HG03175 (cell line): ENCODE measurements at regions not wholly inside any gene's neighbourhood (a gene's known extent, or its start where the extent isn't known, plus 50 kb on each side); places are given as distances from the start of the nearest gene placed in this dataset.
A peak's percentile ranks its signal among the peaks of the same experiment; 100 is the strongest.

Experiments
- ATAC-seq: cut with Tn5 transposase; IDR thresholded peaks from one replicate; pipeline ENCODE4 v1.9.1; 2021; ENCODE audit warnings: mild to moderate bottlenecking, moderate library complexity; ENCODE audit not compliant: unreplicated experiment

DNA sequence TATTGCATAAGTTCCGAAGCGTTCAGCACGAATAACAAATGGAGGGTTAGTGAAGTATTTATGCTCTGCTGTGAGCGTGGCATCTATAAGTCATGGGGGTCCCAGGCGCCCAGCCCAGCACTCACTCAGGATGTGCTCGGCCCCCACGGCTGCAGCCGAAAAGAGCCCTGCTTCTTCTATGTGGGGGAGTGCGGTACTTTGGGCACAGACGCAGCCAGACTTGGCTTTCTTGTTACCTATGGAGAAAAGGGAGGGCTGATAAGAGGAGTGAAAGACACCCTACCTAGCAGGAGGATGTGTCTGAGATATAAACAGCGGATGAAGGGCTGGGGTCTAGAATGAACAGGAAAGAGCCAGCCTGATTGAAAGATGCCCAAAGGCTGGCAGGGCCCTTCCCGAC lies 51.4 kb downstream of the MRPL36 start:
- ATAC-seq: no peak

DNA sequence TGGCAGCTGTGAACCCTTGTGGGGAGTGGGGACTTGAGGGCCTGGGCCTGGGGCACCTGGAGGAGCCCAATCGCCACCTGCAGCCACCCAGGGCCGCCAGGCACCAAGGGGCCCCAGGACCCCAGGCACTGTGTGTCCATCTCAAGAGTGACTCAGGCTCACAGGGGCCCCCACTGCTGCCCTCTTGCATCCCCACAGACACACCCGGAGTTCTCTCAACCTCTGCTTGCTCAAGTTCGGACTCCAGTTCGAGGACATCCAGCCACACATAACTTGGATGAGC lies 51.9 kb downstream of the MRPL36 start:
- ATAC-seq: no peak

DNA sequence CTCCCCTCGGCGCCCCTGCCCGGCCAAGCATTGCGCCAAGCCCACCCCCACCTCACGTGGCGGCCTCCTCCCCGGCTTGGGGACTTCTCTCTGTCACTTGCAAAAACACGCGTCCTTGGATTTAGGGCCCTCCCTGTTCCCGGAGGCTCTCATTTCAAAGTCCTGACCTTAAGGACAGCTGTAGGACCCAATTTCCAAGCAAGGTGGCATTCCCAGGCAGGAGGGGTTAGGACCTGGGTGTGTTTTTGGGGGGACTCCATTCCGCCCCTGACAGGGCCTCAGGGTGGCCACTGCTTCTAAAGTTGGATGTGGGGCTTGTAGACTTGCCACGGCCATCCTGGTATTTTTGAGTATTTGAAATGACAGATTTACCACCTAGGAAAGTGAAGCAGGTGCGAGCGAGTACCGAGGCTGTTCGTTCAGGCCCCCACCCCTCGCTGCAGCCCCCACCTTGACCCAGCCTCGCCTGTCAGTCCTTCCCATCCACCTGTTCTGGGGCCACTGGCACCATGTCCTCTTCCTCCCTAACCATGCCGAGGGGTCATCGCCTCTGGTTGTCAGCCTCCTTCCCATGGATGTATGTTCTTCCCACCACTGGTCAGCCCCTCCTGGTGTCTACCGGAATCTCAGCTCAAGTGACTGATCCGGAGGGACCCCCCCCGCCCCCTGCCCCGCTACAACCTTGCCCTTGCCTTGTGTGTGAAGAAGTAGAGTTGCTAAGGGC lies 52.4 kb downstream of the MRPL36 start:
- ATAC-seq: no peak

DNA sequence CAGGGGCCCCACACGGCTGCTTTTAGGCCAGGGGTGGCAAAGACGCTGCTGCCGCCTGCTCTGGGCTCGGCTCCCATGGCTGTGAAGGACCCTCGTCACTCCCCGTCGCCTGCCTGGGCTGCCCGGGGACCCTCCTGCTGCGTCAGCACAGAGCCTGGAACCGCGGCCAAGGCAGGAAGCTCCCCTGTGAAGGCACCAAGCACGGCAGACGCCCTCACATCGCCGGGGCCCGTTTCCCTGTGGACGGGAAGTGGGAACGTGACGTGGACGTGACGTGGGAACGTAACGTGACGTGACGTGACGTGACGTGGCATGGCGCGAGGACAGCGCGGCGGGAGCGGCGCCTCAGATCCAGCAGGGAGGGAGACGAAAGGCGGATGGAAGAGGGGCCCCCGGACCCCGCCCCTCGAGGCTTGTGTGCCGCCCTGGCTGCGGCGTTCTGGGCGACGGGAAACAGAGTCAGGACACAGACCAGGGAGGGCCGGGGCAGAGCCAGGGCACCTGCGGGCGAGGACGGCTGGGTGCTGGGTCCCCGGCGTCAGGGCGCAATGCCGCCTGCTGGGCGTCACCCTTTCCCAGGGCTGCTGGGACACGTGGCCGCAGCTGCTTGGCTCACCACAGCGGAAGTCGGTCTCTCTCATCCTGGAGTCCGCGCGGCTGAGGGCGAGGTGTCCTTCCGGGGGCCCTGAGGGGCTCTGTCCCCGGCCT lies 53.1 kb downstream of the MRPL36 start:
- ATAC-seq: no peak

DNA sequence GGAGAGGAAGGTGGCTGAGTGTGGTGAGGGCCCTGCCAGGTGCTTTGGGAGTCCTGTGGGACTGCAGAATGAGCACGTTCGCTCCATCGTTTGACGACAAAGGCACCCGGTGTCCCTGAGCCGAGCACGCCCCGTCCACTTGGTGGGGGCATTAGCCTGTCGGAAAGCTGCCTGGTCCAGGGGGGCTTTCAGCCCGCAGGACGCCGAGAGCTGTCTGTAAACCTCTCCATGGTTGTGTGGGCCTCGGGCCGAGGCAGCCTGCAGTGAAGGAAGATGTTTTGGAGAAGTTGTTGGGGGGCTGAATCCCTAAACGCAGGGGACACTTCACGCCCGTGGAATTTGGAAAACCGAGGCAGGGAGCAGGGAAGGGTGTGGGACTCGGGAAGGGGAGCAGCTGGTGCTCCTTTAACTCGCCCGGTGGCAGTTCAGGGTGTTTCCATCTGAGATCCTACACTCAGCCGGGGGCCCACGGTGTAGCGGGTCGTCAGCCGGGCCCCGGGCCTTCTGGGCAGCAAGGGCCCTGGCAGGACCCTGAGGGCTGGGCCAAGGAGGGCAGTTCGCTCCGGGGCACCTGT lies 53.8 kb downstream of the MRPL36 start:
- ATAC-seq: no peak

DNA sequence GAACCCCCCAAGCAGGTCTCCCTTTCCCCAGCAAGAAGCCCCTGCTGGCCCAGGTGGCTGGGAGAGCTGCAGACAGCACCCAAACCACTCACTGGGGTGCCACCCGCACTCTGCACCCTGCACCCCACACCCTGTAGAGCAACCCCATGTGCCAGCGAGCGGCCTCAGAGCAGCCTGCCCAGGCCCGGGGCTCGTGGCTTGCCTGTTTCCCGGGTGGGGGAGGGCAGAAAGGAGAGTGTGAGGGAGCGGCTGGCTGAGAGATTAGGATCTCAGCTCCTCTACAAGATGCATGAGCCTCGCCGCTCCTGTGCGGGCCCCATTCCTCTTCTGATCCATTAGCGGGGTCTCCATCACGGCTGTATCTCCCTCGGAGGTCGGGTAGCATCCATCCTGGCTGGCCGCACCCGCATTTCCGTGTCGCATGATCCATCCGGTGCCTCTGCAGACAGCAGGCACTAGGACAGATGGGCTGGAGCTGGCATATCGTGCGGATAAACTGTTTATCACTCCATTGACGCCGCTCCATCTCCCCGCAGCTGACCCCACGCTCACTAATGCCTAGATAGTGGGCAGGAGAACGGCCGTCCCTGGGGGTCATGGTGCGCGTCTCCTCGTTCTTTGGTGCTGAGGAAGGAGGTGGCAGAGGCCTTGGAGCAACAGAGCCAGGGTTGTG lies 54.4 kb downstream of the MRPL36 start:
- no peak for ATAC-seq

DNA sequence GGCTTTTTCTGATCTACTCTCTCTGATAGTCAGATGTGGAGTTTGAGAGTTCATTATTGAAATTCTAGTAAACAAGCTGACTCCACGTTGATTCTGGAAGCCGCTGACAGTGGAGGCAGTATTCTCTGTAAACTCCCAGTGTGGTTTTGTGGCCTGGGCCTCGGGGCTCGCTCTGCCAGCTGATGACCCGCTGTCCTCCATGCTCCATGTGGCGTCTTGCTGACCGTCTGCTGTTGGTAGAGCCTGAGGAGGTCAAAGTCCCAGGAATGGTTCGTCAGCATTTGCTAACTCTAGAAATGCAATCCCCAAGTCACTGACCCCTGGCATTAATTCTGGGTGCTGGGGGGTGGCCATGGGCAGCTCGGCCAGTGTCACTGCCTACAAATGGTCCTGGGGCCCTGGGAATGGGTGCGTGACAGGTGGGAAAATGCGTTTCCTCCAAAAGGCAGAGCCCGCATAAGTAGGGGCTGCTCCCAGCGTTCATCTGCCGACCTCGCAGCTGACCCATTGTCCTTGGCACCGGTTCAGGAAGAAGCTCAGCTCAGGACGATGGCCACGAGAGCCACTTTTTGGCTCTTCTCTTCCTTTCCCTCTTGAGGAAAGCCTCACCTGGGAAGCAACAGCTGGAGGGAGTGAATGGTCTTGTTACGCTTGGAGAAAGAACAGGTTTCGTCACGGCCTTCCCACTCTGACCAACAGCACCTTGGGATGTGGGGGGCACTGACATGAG lies 55.1 kb downstream of the MRPL36 start:
- ATAC-seq: no peak

DNA sequence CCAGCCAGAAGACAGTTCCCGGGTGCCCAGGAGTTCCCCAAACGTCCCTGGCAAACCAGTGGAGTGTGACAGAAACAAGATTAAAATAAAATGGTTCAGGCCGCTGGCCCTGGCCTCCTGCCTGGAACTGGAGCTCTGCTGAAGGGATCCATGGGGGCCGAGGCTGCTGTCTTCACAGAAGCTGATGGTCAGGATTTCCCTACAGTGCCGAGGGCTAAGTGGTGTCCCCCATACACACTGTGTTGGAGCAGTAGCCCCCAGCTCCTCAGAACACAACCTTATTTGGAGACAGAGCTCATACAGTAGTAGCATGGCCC lies 55.9 kb downstream of the MRPL36 start:
- no peak for ATAC-seq

DNA sequence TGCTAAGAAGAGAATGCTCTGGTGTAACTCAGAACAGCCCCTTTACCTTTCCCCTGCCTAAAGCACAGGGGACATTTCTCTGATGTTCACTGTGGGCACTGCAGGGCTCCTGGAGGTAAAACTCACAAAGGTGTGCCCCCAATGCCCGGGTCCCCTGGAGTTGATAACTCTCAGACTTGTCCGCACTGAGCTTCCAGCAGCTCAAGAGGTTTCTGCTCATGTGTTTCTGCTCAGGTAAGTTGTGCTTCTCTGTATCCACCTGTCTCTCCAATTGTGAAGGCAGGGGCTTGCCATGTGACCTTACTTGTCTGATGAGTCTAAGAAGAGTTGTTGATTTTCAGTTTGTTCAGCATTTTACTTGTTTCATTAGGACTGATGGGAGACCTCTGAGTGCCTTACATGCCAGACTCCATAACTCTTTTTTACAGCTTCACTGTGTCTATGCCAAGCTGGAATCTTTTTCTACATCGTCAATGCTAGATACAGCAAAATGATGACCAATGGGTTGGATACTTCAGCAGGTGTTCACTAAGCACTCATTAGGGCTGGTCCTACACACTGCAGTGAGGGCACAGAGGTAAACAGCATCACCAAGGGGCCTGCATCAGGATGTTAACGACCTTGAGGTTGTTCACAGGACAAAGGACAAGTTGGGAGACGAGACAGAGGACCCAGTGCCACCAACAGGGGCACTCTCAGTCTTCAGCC lies 56.4 kb downstream of the MRPL36 start:
- no peak for ATAC-seq

DNA sequence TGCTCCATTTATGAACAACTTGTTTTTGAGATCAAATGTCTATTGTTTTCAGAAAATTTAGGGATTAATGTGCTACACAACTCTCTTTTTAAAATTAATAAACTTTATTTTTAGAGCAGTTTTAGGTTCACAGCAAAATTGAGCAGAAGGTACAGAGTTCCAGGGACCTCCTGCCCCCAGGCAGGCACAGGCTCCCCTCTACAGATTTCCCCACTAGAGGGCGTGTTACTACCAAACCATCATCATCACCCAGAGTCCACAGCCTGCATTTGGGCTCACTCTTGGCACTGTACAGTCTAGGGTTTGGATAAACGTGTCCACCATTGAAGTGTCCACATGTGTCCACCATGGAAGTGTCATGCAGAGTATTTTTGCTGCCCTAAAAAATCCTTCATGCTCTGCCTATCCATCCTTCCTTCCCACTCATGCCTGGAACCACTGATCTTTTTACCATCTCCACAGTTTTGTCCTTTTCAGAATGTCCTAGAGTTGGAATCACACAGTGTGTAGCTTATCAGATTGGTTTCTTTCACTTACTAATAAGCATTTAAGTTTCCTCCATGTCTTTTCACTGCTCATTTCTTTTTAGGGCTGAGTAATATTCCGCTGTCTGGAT lies 61.7 kb downstream of the MRPL36 start:
- ATAC-seq: peak; percentile 74

DNA sequence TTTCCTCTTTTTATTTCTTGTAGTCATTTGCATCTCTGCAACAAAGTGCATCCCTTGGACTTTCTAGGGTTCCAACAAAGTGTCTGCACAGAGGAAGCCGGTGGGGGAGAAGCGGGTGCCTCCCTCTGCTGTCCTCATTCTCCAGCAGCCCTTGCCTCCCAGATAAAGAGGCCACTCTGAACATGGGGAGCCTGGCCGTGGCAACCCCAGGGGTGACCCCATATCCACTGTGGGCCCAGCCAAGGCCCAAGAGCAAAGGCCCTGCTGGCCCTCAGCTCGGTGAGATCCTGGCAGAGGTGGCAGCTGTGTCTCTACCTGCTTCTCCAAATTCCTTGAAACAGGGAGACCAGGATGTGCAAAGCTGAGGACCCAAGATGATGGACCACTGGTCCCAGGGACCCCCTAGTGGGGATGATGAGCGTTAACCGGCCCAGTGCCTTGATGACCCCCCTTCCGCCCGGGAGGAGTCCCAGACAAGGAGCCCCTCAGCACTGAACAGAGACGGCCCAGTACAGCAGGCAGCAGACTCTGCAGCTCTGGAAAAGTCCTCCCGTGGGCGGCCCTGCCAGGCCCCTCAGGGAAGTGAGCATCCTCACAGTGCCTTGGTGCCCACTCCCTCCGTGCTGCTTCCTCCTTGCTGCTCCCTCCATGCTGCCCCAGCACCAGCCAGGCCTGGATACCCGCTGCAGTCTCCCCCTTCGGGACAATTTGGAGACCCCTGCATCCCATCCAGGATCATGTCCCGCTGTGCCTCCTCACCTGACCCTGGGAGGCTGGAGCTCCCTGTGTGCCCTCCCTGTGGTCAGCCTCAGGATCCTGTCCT lies 62.5 kb downstream of the MRPL36 start:
- ATAC-seq: no peak

DNA sequence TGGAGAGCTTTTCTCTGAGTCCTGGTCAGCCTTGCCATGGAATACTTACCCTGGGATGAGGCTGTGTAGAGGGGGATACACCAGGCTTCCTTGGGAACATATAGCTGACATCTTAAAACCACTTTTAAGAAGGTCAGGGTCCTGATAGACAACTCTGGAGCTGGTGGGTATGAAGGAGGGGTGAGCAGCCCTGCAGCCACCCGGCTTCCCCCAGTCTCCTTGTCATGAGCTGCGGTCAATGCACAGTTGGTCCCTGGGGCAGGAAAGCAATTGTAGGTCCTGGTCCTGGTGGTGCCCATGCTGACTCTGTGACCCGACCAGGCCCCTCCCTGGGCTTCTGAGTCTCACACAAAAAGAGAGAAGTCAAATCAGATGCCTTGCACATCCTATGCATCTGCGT lies 63.6 kb downstream of the MRPL36 start:
- ATAC-seq: no peak

DNA sequence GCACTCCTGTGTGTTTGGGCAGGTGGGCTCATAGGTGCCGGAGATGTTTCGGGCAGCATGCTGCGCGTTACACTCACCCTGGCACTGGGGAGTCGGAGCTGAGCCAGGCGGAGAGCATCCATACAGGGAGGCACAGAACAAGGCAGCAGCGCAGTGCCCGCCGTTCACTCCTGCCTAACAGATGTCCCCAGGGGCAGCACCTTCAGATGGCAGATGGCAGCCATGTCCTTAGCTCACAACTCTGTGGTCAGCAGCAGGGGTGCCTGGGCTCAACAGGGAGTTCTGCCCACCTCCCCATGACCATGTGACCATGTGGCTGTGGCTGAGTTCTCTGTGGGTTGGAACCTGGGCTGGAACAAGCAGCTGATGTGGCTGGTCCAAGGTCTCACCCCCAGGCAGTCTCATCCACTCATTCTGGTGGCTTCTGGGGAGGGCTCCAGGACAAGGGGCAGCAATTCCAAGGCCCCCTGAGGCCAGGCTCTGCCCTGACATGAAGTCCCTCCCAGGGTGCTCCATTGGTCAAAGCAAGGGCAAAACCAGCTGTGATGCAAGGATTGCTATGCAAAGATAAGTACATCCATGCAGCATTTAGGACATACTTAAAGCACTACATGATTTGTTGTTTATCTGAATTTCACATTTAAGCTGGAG lies 64.2 kb downstream of the MRPL36 start:
- ATAC-seq: no peak

DNA sequence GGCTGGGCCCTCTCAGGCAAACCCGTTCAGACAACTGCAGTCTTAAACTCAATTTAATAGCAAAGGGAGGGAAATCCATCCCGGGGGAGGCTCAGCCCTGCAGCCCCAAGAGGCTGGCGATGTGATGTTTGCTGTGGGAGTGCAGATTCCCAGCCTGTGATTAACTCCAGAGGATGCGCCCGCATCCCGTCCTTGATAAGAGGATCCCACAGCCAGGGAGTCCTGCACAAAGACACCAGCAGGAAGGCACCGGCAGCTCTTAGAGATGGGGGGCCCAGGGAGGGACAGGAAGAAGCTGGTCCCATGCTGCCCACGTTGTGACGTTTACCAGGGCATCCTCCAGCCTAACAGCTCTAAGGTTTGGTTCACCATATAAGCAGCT lies 64.7 kb downstream of the MRPL36 start:
- no peak for ATAC-seq

DNA sequence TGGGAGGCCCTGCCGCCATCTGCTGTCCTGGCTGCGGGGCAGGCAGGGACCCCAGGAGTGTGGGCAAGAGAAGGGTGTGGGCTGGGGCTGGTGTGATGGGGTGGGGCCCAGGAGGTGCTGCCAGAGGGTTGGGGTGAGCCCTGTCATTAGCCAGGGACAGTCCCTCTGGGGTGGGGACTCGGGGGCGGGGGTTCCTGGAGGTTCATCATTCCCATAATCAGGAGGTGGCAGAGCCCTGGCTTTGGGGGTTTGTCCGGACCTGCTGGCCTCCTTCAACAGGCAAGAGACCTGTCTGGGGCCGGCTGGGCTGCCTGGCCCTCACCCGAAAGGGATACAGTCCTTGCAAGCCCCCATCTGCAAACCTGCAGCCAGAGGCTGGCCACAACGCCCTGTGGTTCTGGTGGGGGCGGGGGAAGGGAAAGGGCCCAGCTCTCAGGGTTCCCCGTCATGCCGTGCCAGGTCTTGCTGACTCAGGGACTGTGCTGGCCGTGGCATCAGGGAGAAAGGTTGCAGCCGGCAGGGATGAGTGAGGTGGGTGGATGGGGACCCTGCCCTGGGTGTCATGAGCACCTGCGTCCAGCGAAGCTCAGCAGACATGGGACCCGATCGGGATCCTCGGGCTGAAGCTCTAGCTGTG lies 65.2 kb downstream of the MRPL36 start:
- ATAC-seq: no peak

DNA sequence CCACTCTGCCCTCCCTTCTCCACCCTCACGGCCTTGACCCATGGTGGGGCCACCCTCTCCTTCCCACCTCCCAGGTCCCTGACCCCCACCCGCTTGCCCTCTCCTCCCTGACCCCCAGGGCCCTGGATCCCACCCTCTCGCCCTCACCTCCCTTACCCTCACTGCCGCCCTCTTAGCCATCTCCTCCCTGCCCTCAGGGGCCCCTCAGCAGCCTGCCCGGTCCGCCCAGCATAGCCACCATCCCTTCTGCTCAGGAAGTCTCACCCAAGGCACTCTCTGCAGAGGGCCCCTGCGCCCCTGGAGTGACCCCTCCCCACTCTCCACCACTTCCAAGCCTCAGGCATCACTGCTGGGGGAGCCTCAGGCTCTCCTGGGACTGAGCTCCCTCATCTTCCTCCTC lies 66.3 kb downstream of the MRPL36 start:
- no peak for ATAC-seq

DNA sequence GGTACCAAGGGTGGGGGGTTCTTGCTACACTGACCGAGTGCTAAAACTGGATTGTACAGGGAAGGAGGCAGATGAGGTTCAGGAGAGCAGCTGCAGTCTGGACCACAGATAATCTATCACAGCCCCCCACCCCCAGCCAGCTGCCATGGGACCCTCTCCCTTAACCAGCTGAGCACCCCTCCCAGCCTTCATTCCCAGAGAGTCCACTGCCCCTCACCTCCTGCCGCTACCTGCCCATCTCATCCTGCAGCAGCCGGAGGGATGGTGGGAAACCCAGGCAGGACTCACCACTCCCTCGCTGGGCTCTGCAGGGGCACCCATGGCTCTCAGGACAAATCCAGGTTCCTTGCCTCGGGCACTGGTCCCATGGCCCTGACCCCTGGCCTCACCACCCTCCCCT lies 66.7 kb downstream of the MRPL36 start:
- ATAC-seq: no peak

DNA sequence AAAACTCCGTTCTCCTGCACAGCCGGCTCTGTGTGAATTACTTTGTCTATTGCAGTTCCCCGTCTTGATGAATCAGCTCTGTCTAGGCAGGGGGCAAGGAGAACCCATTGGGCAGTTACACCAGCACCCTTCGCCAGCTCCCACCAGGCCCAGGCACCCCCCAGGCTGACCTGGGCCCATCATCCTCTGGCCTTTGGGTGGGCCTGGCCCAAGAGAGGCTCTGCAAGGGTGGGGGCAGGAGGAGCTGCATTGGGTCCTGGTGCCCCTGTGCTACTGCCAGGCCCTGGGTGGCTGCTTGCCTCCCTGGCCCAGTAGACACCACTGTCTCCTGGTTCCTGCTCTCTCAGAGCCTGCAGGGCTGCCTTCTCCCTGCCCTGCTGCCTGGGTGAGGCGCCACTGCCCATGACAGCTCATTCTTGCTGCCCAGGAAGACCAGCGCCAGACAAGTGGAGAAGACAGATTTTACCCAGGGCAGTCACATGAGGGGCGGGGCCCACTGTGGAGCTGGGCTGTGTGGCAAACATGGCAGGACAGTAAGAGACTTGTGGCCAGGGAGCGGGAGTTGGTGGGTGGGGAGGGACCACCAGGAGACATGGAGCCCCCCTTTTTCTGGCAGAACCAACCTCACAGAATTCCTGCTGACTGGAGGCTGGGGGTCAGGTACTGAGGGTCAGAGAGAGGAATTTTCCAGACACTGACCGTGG lies 67.2 kb downstream of the MRPL36 start:
- no peak for ATAC-seq
